HCT116 (cell line): ENCODE measurements at regions not wholly inside any gene's neighbourhood (a gene's known extent, or its start where the extent isn't known, plus 50 kb on each side); places are given as distances from the start of the nearest gene placed in this dataset.

Experiments
- ATAC-seq: fragments of 200-7000 bp; cut with Tn5 transposase; 2 replicates; pipeline ENCODE4 v1.9.1; 2020; ENCODE audit warnings: mild to moderate bottlenecking, moderate library complexity
- BruUV-seq: library from RNA; stranded (reverse); fragments of 400-500 nt; replicated peaks from 2 replicates; lab custom pipeline; 2021; lab: Mats Ljungman, UMichigan
- CTCF ChIA-PET: fragments of 300-600 bp; sonication (Branson Sonifier 250); formaldehyde crosslinking; loops from one replicate; lab custom pipeline; 2021; ENCODE audit warnings: antibody characterized with exemption; lab: Charles Lee
- POLR2A ChIA-PET: fragments of 300-600, 350-600 bp; sonication (Branson Sonifier 250); formaldehyde crosslinking; loops from one replicate; lab custom pipeline; 2021; ENCODE audit warnings: antibody characterized with exemption; lab: Charles Lee
- RAD21 ChIA-PET, 2 experiments: fragments of 300-600 bp; sonication (Branson Sonifier 250); formaldehyde crosslinking; loops; one replicate each; lab custom pipeline; 2023; ENCODE audit warnings: low total read pairs in 2 of 2; ENCODE audit not compliant: uncharacterized antibody in 2 of 2, unreplicated experiment in 2 of 2, low non-redundant PET in 1 of 2; lab: Charles Lee
- DNase-seq: peaks from one replicate; pipeline ENCODE4 v3.0.0-alpha.2; 2010; ENCODE audit warnings: low read depth, low spot score
- H2AFZ ChIP-seq: fragments of 200-600 bp; shearing (Covaris generic), sonication (generic); 2 replicates; pipeline ENCODE4 v1.6.1; 2017; ENCODE audit warnings: low read depth, mixed run types, mixed read lengths, antibody characterized with exemption, low read length; ENCODE audit not compliant: poor library complexity, severe bottlenecking
- H3K27ac ChIP-seq: 2 replicates; pipeline ENCODE4 v1.5.1; 2012; ENCODE audit warnings: low read depth, low read length
- H3K27me3 ChIP-seq: fragments of 200-600 bp; sonication (generic); 2 replicates; pipeline ENCODE4 v1.6.1; 2016; ENCODE audit warnings: mixed run types, low read length, mixed read lengths; ENCODE audit not compliant: insufficient read depth
- H3K36me3 ChIP-seq, 2 experiments: fragments of 200-500 bp in 1 of 2; fragments of 200-600 bp in 1 of 2; sonication (Bioruptor generic) in 1 of 2; sonication (generic) in 1 of 2; 2 replicates each; pipeline versions ENCODE4 v1.5.1 to v1.6.1; 2014 to 2016; ENCODE audit warnings: low read length in 2 of 2, inconsistent platforms in 1 of 2, mixed read lengths in 1 of 2, mixed run types in 1 of 2; ENCODE audit not compliant: insufficient read depth in 2 of 2, control insufficient read depth in 1 of 2
- H3K4me1 ChIP-seq, 2 experiments: fragments of 200-600 bp in 1 of 2; sonication (generic) in 1 of 2; 2 replicates each; pipeline versions ENCODE4 v1.5.1 to v1.6.1; 2012 to 2017; ENCODE audit warnings: low read length in 2 of 2, inconsistent platforms in 1 of 2, mild to moderate bottlenecking in 1 of 2, mixed read lengths in 1 of 2, mixed run types in 1 of 2, moderate library complexity in 1 of 2; ENCODE audit not compliant: insufficient read depth in 2 of 2, control insufficient read depth in 1 of 2
- H3K4me2 ChIP-seq: fragments of 200-600 bp; sonication (generic); 2 replicates; pipeline ENCODE4 v1.6.1; 2017; ENCODE audit warnings: mixed run types, low read length, mixed read lengths
- H3K4me3 ChIP-seq, 2 experiments: fragments of 200-600 bp in 1 of 2; sonication (generic) in 1 of 2; replicated peaks in 1 of 2; 2 replicates each; pipeline ENCODE4 v1.5.1; 2011 to 2016; ENCODE audit warnings: low read length in 2 of 2, control low read depth in 1 of 2, low read depth in 1 of 2, mild to moderate bottlenecking in 1 of 2, mixed read lengths in 1 of 2, mixed run types in 1 of 2
- H3K79me2 ChIP-seq: fragments of 200-600 bp; sonication (generic); 2 replicates; pipeline ENCODE4 v1.6.1; 2017; ENCODE audit warnings: mild to moderate bottlenecking, mixed run types, low read length, moderate library complexity, mixed read lengths; ENCODE audit not compliant: insufficient read depth
- H3K9ac ChIP-seq: fragments of 200-600 bp; sonication (generic); 2 replicates; pipeline ENCODE4 v1.6.1; 2016; ENCODE audit warnings: low read length, mixed read lengths
- H3K9me2 ChIP-seq: fragments of 200-600 bp; sonication (generic), shearing (Covaris generic); 2 replicates; pipeline ENCODE4 v1.6.1; 2017; ENCODE audit warnings: mixed run types, mild to moderate bottlenecking, moderate library complexity; ENCODE audit not compliant: insufficient read depth
- H3K9me3 ChIP-seq, 2 experiments: fragments of 200-500 bp in 1 of 2; fragments of 200-600 bp in 1 of 2; sonication (Bioruptor generic) in 1 of 2; sonication (generic) in 1 of 2; 2 replicates each; pipeline ENCODE4 v1.6.1; 2014 to 2017; ENCODE audit warnings: low read length in 2 of 2, mixed read lengths in 2 of 2, inconsistent platforms in 1 of 2, low read depth in 1 of 2, mild to moderate bottlenecking in 1 of 2, mixed run types in 1 of 2, moderate library complexity in 1 of 2; ENCODE audit not compliant: control insufficient read depth in 1 of 2, insufficient read depth in 1 of 2
- H4K20me1 ChIP-seq: fragments of 200-600 bp; sonication (generic), shearing (Covaris generic); 2 replicates; pipeline ENCODE4 v1.6.1; 2017; ENCODE audit warnings: mixed run types, mild to moderate bottlenecking, moderate library complexity; ENCODE audit not compliant: insufficient read depth
- CBX3 ChIP-seq: IDR thresholded peaks from 2 replicates; pipeline ENCODE4 v1.6.1; 2012; ENCODE audit warnings: low read depth
- ELF1 ChIP-seq: IDR thresholded peaks from 2 replicates; pipeline ENCODE4 v1.6.1; 2012; ENCODE audit warnings: low read depth, borderline replicate concordance
- FOSL1 ChIP-seq: IDR thresholded peaks from 2 replicates; pipeline ENCODE4 v1.6.1; 2012; ENCODE audit warnings: low read depth
- JUND ChIP-seq: IDR thresholded peaks from 2 replicates; pipeline ENCODE4 v1.6.1; 2012
- POLR2A ChIP-seq: IDR thresholded peaks from 2 replicates; pipeline ENCODE4 v1.7.0; 2011; ENCODE audit warnings: borderline replicate concordance; ENCODE audit not compliant: insufficient read depth, insufficient read length; ENCODE audit errors: extremely low read depth
- SP1 ChIP-seq: IDR thresholded peaks from 2 replicates; pipeline ENCODE4 v1.6.1; 2012; ENCODE audit warnings: low read depth
- ZFX ChIP-seq: fragments of 450-650 bp; IDR thresholded peaks from 2 replicates; pipeline ENCODE4 v1.6.1; 2017
- intact Hi-C: fragments of 100-400 bp; cut with micrococcal nuclease; formaldehyde crosslinking; loops from 2 replicates; pipeline ENCODE4 v1.10.0; 2022
- TF ChIP-seq, protein P1 (sequence below), 3 experiments: fragments of 200-600 bp in 1 of 3; sonication (generic) in 1 of 3; IDR thresholded peaks in 2 of 3; conservative IDR thresholded peaks in 1 of 3; 2 replicates each; pipeline ENCODE4 v1.5.1; 2012 to 2017; ENCODE audit warnings: low read depth in 2 of 3, low read length in 2 of 3, antibody characterized with exemption in 1 of 3, borderline replicate concordance in 1 of 3, control low read depth in 1 of 3, mild to moderate bottlenecking in 1 of 3, mixed read lengths in 1 of 3, mixed run types in 1 of 3, moderate library complexity in 1 of 3; ENCODE audit not compliant: insufficient read depth in 1 of 3

DNA sequence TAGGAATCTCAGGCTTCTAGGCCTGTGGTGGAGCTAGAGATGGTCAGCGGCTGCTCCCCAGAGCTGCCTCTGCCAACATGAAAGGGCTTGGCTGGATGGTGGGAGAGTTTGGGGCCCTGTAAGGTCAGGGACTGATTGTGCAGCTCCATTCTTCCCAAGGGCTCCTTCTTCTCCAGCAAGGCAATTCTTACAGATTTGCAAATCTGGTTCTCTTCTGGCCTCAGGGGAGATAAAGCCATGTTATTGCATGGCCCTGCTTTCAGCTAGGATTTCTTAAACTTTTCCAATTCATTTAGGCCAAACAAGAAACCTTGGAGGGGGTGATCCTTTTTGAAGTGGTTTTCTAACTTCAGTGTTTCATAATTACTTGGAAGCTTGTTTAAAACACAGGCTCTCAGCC is 213.4 kb downstream of the PRDM2 start:
- CTCF ChIA-PET = no interaction called here
- Histone ChIP-seq H3K36me3 (no peaks in the 10 kb centered on the region), H3K4me3 (no peak overlapping the region), H3K4me2 (no peak overlapping the region), H4K20me1 (no peaks in the 10 kb centered on the region), H3K9me3 (no peaks in the 10 kb centered on the region), H3K79me2 (no peaks in the 10 kb centered on the region), H3K9ac (no peak overlapping the region), H3K27ac (no peak overlapping the region), H3K27me3 (no peaks in the 10 kb centered on the region), H2AFZ (no peak overlapping the region), H3K9me2 (no peaks in the 10 kb centered on the region), H3K4me1 (no peaks in the 10 kb centered on the region)
- TF ChIP-seq ZFX = no peak
- intact Hi-C loops = no loop called here
- ATAC-seq (no peak), DNase-seq (no peak)
- POLR2A ChIA-PET = no interaction called here
- RAD21 ChIA-PET = no interaction called here
- no TSS peak for BruUV-seq

DNA sequence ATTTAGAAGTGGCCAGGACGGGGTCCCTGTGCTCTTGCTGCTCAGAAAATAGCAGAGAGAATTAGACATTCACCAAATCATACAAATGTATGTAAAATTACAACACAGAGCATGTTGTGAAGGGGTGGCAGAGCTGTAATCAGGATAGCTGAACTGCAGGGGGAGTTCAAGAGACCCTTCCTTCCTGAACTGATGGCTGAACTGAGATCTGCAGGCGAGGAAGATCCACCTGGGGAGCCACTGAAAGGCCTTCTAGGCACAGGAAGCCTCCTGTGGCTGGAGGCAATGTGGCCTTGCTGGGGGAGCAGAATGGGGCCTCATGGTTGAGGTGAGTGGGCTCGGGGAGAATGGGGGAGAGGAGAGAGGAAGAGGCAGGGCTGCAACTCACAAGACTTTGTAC is 216.5 kb downstream of the PRDM2 start:
- intact Hi-C loops = no loop called here
- RAD21 ChIA-PET = no interaction called here
- Histone ChIP-seq H3K4me1 (peaks cover 4 to 5% of the 10 kb centered on the region in 2 experiments; a peak in 3 of 4 replicates), H3K9ac (no peak overlapping the region), H3K27ac (no peak overlapping the region), H4K20me1 (no peaks in the 10 kb centered on the region), H3K27me3 (no peaks in the 10 kb centered on the region), H3K4me3 (no peak overlapping the region), H3K9me3 (no peaks in the 10 kb centered on the region), H3K9me2 (no peaks in the 10 kb centered on the region), H3K4me2 (no peak overlapping the region), H3K79me2 (no peaks in the 10 kb centered on the region), H3K36me3 (no peaks in the 10 kb centered on the region), H2AFZ (no peak overlapping the region)
- POLR2A ChIA-PET = no interaction called here
- DNase-seq (no peak), ATAC-seq (no peak)
- TF ChIP-seq SP1 (no peak), POLR2A (no peak), CBX3 (no peak), FOSL1 (no peak), JUND (no peak), ELF1 (no peak)
- TF ChIP-seq, protein P1, sequence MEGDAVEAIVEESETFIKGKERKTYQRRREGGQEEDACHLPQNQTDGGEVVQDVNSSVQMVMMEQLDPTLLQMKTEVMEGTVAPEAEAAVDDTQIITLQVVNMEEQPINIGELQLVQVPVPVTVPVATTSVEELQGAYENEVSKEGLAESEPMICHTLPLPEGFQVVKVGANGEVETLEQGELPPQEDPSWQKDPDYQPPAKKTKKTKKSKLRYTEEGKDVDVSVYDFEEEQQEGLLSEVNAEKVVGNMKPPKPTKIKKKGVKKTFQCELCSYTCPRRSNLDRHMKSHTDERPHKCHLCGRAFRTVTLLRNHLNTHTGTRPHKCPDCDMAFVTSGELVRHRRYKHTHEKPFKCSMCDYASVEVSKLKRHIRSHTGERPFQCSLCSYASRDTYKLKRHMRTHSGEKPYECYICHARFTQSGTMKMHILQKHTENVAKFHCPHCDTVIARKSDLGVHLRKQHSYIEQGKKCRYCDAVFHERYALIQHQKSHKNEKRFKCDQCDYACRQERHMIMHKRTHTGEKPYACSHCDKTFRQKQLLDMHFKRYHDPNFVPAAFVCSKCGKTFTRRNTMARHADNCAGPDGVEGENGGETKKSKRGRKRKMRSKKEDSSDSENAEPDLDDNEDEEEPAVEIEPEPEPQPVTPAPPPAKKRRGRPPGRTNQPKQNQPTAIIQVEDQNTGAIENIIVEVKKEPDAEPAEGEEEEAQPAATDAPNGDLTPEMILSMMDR (IDR thresholded peaks at IDR 0.05 in 2 of 3, conservative IDR thresholded peaks at IDR 0.05 in 1 of 3; ENCODE audit: borderline replicate concordance in 1 of 3, insufficient read depth in 1 of 3, low read depth in 2 of 3, low read length in 2 of 3) = no peak
- no TSS peak for BruUV-seq
- CTCF ChIA-PET = no interaction called here
